Gastrocnemius medialis (tissue), 4 donors: ENCODE measurements at regions not wholly inside any gene's neighbourhood (a gene's known extent, or its start where the extent isn't known, plus 50 kb on each side); places are given as distances from the start of the nearest gene placed in this dataset.

Experiments used
- ATAC-seq, 2 donors: fragments of 150-250 bp; one replicate each; pipeline ENCODE4 v1.9.1; 2016
- DNase-seq, 2 donors: peaks; one replicate each; pipeline ENCODE4 v3.0.0-alpha.2; 2019
- H3K27ac ChIP-seq, 4 donors: fragments of 200-600 bp; sonication (generic); 1 replicate in 1 of 4; 2 replicates in 3 of 4; pipeline ENCODE4 v1.5.1; 2016 to 2018; ENCODE audit warnings: mild to moderate bottlenecking in 2 of 4, moderate library complexity in 1 of 4
- H3K27me3 ChIP-seq, 3 donors: fragments of 200-600 bp; sonication (generic) in 2 of 3; 1 replicate in 1 of 3; 2 replicates in 2 of 3; pipeline versions ENCODE4 v1.5.1 to v1.6.0; 2016 to 2019; ENCODE audit warnings: mild to moderate bottlenecking in 1 of 3, moderate library complexity in 1 of 3
- H3K36me3 ChIP-seq, 2 donors: fragments of 200-600 bp; sonication (generic) in 1 of 2; one replicate each; pipeline ENCODE4 v1.5.1; 2017 to 2018
- H3K4me1 ChIP-seq, 2 donors: fragments of 200-600 bp; sonication (generic) in 1 of 2; one replicate each; pipeline ENCODE4 v1.5.1; 2016 to 2017; ENCODE audit warnings: mild to moderate bottlenecking in 2 of 2
- H3K4me3 ChIP-seq, 4 donors: fragments of 200-600 bp; sonication (generic) in 3 of 4; 1 replicate in 1 of 4; 2 replicates in 3 of 4; pipeline ENCODE4 v1.5.1; 2016 to 2019; ENCODE audit warnings: mild to moderate bottlenecking in 2 of 4
- H3K9me3 ChIP-seq, 3 donors: fragments of 200-600 bp; sonication (generic) in 2 of 3; 1 replicate in 1 of 3; 2 replicates in 2 of 3; pipeline ENCODE4 v1.5.1; 2016 to 2019
- POLR2A ChIP-seq, 2 donors: fragments of 450-650 bp; IDR thresholded peaks; one replicate each; pipeline ENCODE4 v1.6.1; 2017; ENCODE audit warnings: antibody characterized with exemption in 2 of 2, mild to moderate bottlenecking in 2 of 2, moderate library complexity in 2 of 2
- in situ Hi-C, 4 donors: fragments of 200-750 bp; cut with MboI; loops; one replicate each; pipeline versions ENCODE4 v1.15.0 to v1.8.0; 2017; ENCODE audit warnings: low sequenced_read_pairs in 4 of 4
- intact Hi-C: fragments of 100-400 bp; cut with DNase I; formaldehyde crosslinking; loops from one replicate; pipeline ENCODE4 v1.15.1; 2023; ENCODE audit warnings: low total_unique reads
- TF ChIP-seq, protein P1 (sequence below), 5 experiments: fragments of 450-650 bp in 3 of 5; fragments of 200-600 bp in 2 of 5; sonication (generic) in 2 of 5; IDR thresholded peaks in 4 of 5; conservative IDR thresholded peaks in 1 of 5; 1 replicate in 4 of 5; 2 replicates in 1 of 5; pipeline ENCODE4 v1.5.1; 2016 to 2019; ENCODE audit warnings: antibody characterized with exemption in 5 of 5, mild to moderate bottlenecking in 3 of 5, moderate library complexity in 3 of 5

DNA sequence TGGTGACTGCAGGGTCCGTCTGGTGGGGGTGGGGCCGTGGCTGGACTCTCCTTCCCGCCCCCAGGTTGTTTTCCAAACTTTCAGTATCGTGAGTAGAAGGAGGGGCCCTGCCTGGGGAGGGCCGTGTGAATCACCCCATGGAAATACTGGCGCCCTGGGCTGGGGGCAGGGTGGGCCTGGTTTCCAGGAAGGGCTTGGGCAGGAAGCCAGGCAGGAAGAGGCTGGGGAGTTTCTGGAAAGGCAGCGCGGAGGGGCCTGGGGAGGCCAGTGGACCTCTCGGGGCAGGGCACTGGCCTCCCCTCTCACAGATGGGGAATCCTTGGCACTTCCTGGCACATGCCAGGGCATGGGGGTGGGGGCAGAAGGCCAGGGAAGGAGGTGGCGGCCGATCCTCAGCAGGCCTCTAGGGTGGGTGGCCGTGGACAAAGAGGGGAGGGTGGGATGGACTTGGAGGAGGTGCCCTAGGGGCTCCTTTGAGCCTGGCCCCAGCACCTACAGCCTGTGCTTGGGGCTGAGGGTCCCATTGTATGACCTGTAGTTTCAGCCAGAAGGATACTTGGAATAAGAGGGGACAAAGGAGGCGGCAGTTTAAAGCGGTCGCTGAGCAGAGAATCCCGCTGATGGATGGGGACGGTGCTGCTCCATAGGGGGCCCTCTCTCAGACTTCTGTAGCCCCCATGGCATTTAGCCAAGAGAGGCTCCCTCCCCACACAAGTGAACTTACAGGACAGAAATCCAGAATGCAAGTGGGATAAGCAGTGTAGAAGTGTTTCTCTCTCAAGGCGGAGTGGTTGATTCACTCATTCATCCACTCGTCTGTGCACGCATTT, 56.5 kb upstream of the GATA2 start:
- no peaks in the 10 kb centered on the region for H3K36me3 ChIP-seq
- peak overlapping the region; percentile 18 to 64 (median 62) for H3K27ac ChIP-seq
- no peaks in the 10 kb centered on the region for H3K9me3 ChIP-seq
- peak; percentile 34 to 49 for ATAC-seq
- no peak for TF ChIP-seq POLR2A (IDR thresholded peaks at IDR 0.05)
- TF ChIP-seq, protein P1, sequence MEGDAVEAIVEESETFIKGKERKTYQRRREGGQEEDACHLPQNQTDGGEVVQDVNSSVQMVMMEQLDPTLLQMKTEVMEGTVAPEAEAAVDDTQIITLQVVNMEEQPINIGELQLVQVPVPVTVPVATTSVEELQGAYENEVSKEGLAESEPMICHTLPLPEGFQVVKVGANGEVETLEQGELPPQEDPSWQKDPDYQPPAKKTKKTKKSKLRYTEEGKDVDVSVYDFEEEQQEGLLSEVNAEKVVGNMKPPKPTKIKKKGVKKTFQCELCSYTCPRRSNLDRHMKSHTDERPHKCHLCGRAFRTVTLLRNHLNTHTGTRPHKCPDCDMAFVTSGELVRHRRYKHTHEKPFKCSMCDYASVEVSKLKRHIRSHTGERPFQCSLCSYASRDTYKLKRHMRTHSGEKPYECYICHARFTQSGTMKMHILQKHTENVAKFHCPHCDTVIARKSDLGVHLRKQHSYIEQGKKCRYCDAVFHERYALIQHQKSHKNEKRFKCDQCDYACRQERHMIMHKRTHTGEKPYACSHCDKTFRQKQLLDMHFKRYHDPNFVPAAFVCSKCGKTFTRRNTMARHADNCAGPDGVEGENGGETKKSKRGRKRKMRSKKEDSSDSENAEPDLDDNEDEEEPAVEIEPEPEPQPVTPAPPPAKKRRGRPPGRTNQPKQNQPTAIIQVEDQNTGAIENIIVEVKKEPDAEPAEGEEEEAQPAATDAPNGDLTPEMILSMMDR (IDR thresholded peaks at IDR 0.05 in 4 of 5, conservative IDR thresholded peaks at IDR 0.05 in 1 of 5): no peak
- H3K27me3 ChIP-seq: peaks cover 0 to 5% (median 2%) of the 10 kb centered on the region in 3 donors
- peaks cover 0 to 11% of the 10 kb centered on the region in 2 donors for H3K4me1 ChIP-seq
- in situ Hi-C loops: no loop called here
- intact Hi-C loops: no loop called here
- no peak overlapping the region for H3K4me3 ChIP-seq
- DNase-seq: no peak

DNA sequence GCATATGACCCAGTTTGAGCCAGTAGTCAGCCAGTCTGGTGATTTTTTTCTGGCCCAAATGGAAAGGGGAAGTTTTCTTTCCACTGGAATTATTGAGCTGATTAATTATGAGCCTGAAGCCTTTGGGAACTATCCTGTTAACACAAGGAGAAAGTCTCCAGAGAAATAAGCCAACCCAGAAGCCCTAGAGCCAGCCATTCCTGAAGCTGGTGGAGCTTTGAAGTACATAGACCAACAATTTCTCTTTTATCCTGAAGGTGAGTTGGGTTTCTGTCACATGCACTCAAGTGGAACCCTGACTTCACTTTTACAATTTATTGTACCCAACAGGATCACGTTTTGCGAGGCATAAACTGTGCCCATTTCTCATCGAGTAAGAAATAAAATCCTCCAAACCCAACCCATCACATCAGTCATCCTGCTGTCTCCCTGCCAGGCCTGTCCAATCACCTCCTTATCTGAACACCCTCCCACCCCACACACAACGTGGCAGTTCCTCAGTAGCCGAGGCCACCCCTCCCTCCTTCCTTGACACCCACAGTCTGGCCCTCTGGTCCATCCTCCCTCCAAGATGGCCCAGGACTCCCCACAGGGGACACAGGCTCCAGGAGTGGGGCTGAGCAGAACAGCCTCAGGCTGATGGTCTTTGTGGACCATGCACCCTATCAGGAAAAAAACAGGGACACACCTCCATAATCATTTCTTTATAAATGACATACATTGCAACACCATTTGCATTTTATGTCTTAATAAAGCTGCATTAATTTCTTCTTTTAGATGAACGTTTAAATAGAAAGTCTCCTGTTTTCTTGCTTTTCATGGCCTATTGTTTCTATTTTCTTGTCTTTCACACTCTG, 55.7 kb upstream of the GATA2 start:
- TF ChIP-seq POLR2A (IDR thresholded peaks at IDR 0.05): no peak
- TF ChIP-seq, protein P1 (IDR thresholded peaks at IDR 0.05 in 4 of 5, conservative IDR thresholded peaks at IDR 0.05 in 1 of 5): no peak
- Histone ChIP-seq H3K27me3 (peaks cover 0 to 2% (median 0%) of the 10 kb centered on the region in 3 donors), H3K36me3 (no peaks in the 10 kb centered on the region), H3K9me3 (no peaks in the 10 kb centered on the region), H3K4me3 (no peak overlapping the region), H3K27ac (peak overlapping the region in 2 of 4 donors; percentile 54 to 62), H3K4me1 (peaks cover 0 to 11% of the 10 kb centered on the region in 2 donors)
- DNase-seq (no peak), ATAC-seq (no peak)
- intact Hi-C loops: no loop called here
- in situ Hi-C loops: no loop called here

DNA sequence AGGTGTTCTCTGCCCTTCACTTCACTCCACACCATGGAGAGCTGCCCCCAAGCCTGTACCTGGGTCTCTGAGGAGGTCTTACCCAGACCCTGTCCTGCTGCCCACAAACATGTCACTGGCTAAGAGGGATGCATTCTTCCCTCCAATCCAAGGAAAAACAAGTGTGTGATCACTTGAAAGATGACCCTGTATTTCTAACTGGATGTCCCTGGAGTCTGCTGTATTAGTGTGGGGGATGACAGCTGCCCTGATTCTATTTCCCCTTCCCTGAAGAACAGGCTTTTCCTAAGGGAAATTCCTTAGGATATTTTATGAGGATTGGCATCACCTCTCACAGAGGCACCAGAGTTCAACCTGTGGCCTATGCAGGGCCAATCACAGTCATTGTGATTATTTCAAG, 55.0 kb upstream of the GATA2 start:
- Histone ChIP-seq H3K4me1 (peaks cover 0 to 11% of the 10 kb centered on the region in 2 donors), H3K27ac (peak overlapping the region in 1 of 4 donors; percentile 54), H3K9me3 (no peaks in the 10 kb centered on the region), H3K36me3 (no peaks in the 10 kb centered on the region), H3K27me3 (no peaks in the 10 kb centered on the region), H3K4me3 (no peak overlapping the region)
- no peak for DNase-seq
- in situ Hi-C loops (no loop called here), intact Hi-C loops (no loop called here)
- ATAC-seq: no peak
- no peak for TF ChIP-seq POLR2A (IDR thresholded peaks at IDR 0.05)
- TF ChIP-seq, protein P1 (IDR thresholded peaks at IDR 0.05 in 4 of 5, conservative IDR thresholded peaks at IDR 0.05 in 1 of 5): no peak

DNA sequence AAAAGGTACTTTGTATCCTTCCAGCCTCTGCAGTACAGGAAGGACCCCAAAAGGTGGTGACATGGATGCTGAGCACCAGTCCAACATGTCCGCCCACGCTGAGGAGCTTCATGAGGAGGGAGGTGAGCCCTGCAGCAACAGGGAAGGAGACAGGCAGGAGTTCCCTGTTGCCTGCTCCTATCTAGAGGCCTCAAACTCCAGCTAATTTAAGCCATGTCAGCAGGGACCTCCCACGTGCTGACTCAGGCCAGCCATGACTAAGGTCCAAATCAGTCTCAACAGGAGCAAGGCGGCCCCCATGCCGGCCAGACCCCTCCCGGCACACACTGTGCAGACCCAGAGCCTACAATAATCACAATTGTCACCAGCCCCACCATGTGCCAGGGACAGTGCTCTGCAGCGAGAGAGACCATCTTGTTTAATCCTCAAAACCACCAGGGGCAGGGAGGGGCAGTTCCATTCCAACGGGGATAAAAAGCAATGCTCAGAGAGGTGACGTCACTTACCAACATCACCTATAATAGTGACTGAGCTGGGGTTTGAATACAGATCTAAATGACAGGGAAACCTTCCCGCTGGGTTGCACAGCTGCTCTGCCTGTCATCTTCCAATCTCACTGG, 54.5 kb upstream of the GATA2 start:
- no peak overlapping the region for H3K27ac ChIP-seq
- H3K4me3 ChIP-seq: no peak overlapping the region
- no peak for DNase-seq
- no peak for ATAC-seq
- TF ChIP-seq, protein P1 (IDR thresholded peaks at IDR 0.05 in 4 of 5, conservative IDR thresholded peaks at IDR 0.05 in 1 of 5): no peak
- no peak for TF ChIP-seq POLR2A (IDR thresholded peaks at IDR 0.05)
- no peaks in the 10 kb centered on the region for H3K36me3 ChIP-seq
- in situ Hi-C loops: no loop called here
- H3K27me3 ChIP-seq: no peaks in the 10 kb centered on the region
- H3K9me3 ChIP-seq: no peaks in the 10 kb centered on the region
- H3K4me1 ChIP-seq: peaks cover 0 to 11% of the 10 kb centered on the region in 2 donors
- intact Hi-C loops: no loop called here
